GM12892 (cell line): ENCODE measurements at regions not wholly inside any gene's neighbourhood (a gene's known extent, or its start where the extent isn't known, plus 50 kb on each side); places are given as distances from the start of the nearest gene placed in this dataset.

Experiments
- POLR2A ChIP-seq: IDR thresholded peaks from 2 replicates; pipeline ENCODE4 v1.6.1; 2011; ENCODE audit warnings: low read depth, low read length, control low read depth
- POLR2AphosphoS5 ChIP-seq: IDR thresholded peaks from 2 replicates; pipeline ENCODE4 v1.6.1; 2011; ENCODE audit warnings: low read depth, low read length, control low read depth

GRCh38 chr10:78351283-78351682 is 317.6 kb downstream of the RPS24 start:
- TF ChIP-seq POLR2AphosphoS5 (no peak), POLR2A (no peak)
